GM12873 (cell line): ENCODE measurements at regions not wholly inside any gene's neighbourhood (a gene's known extent, or its start where the extent isn't known, plus 50 kb on each side); places are given as distances from the start of the nearest gene placed in this dataset.

Experiments
- CTCF ChIP-seq: IDR thresholded peaks from 2 replicates; pipeline ENCODE4 v1.5.1; 2012; ENCODE audit warnings: low read depth, mild to moderate bottlenecking, moderate library complexity, low read length, control low read depth; ENCODE audit not compliant: insufficient read depth; ENCODE audit errors: missing control alignments

- no peak for TF ChIP-seq CTCF
These were observed 170.0 kb downstream of the GPX5 start for GRCh38 chr6:28695715-28696114.

- no peak for TF ChIP-seq CTCF
These were observed 170.5 kb downstream of the GPX5 start for GRCh38 chr6:28696167-28696566.

GRCh38 chr6:28696682-28697081 is 171.0 kb downstream of the GPX5 start:
- no peak for TF ChIP-seq CTCF

- no peak for TF ChIP-seq CTCF
These were observed 182.0 kb downstream of the GPX5 start for GRCh38 chr6:28707387-28708282.

GRCh38 chr6:28709478-28710349 is 184.0 kb downstream of the GPX5 start:
- TF ChIP-seq CTCF = no peak

- no peak for TF ChIP-seq CTCF
These were observed 184.9 kb downstream of the GPX5 start for GRCh38 chr6:28710466-28711191.

- TF ChIP-seq CTCF = no peak
These were observed 185.6 kb downstream of the GPX5 start for GRCh38 chr6:28711325-28711724.
